KMS-11 (cell line): ENCODE measurements at regions not wholly inside any gene's neighbourhood (a gene's known extent, or its start where the extent isn't known, plus 50 kb on each side); places are given as distances from the start of the nearest gene placed in this dataset.

Source experiments
- H2AFZ ChIP-seq: fragments of 200-600 bp; sonication (generic); 2 replicates; pipeline ENCODE4 v1.6.1; 2016; ENCODE audit warnings: antibody characterized with exemption, mixed run types, low read depth
- H3K27ac ChIP-seq: fragments of 200-600 bp; sonication (generic); 2 replicates; pipeline ENCODE4 v1.6.1; 2016; ENCODE audit warnings: mild to moderate bottlenecking, mixed run types
- H3K27me3 ChIP-seq: fragments of 200-600 bp; sonication (generic); 2 replicates; pipeline ENCODE4 v1.6.1; 2017; ENCODE audit warnings: mild to moderate bottlenecking, low read depth, mixed run types, moderate library complexity; ENCODE audit not compliant: insufficient read depth
- H3K36me3 ChIP-seq: fragments of 200-600 bp; sonication (generic); 2 replicates; pipeline ENCODE4 v1.6.1; 2017; ENCODE audit warnings: mild to moderate bottlenecking, mixed run types; ENCODE audit not compliant: insufficient read depth
- H3K4me1 ChIP-seq: fragments of 200-600 bp; sonication (generic); 2 replicates; pipeline ENCODE4 v1.6.1; 2016; ENCODE audit warnings: mild to moderate bottlenecking, low read depth, mixed run types; ENCODE audit not compliant: poor library complexity, severe bottlenecking
- H3K4me2 ChIP-seq: fragments of 200-600 bp; sonication (generic); 2 replicates; pipeline ENCODE4 v1.7.0; 2016; ENCODE audit warnings: mild to moderate bottlenecking, mixed run types
- H3K4me3 ChIP-seq: fragments of 200-600 bp; sonication (generic); IDR thresholded peaks from 2 replicates; pipeline ENCODE4 v1.6.1; 2017; ENCODE audit warnings: low read depth, low read length, mixed read lengths; ENCODE audit not compliant: insufficient read depth
- H3K79me2 ChIP-seq: fragments of 200-600 bp; sonication (generic); 2 replicates; pipeline ENCODE4 v1.6.1; 2016; ENCODE audit warnings: low read depth, mixed run types; ENCODE audit not compliant: insufficient read depth
- H3K9ac ChIP-seq: fragments of 200-600 bp; sonication (generic); 2 replicates; pipeline ENCODE4 v1.6.1; 2016; ENCODE audit warnings: mild to moderate bottlenecking, mixed run types
- H4K20me1 ChIP-seq: fragments of 200-600 bp; sonication (generic); 2 replicates; pipeline ENCODE4 v1.6.1; 2016; ENCODE audit warnings: mild to moderate bottlenecking, mixed run types; ENCODE audit not compliant: insufficient read depth
- CTCF ChIP-seq: fragments of 200-600 bp; sonication (generic); conservative IDR thresholded peaks from 2 replicates; pipeline ENCODE4 v1.6.1; 2017; ENCODE audit warnings: low read depth, mild to moderate bottlenecking, antibody characterized with exemption, low read length, moderate library complexity, mixed read lengths

DNA sequence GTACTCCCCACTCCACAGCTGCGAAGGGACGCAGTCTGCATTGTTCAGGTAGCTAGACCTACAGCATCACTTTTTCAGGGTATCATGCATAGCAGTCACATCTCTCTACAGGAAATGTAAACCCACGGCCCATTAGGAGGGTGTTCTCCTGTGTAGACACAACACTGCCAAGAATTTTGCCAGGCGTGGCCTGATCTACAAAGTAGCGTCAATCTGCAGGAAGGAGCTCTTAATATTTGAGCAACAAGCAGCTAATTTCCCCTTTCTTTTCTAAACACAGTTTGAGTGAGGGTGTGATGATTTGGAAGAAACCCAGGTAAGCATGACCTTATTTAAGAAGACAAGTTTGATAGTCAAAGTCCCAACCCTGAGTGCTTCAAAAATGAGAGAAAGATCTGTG is 419.0 kb downstream of the GADD45G start:
- TF ChIP-seq CTCF: no peak
- H3K27me3 ChIP-seq: no peaks in the 10 kb centered on the region
- no peaks in the 10 kb centered on the region for H3K36me3 ChIP-seq
- H2AFZ ChIP-seq: no peak overlapping the region
- no peak overlapping the region for H3K4me3 ChIP-seq
- no peak overlapping the region for H3K4me2 ChIP-seq
- no peak overlapping the region for H3K27ac ChIP-seq
- H3K9ac ChIP-seq: no peak overlapping the region
- no peaks in the 10 kb centered on the region for H3K4me1 ChIP-seq
- no peaks in the 10 kb centered on the region for H4K20me1 ChIP-seq
- H3K79me2 ChIP-seq: no peaks in the 10 kb centered on the region

- no peak overlapping the region for H3K4me3 ChIP-seq
Observed at GRCh38 chr9:90024409-90024808, 419.6 kb downstream of the GADD45G start.

DNA sequence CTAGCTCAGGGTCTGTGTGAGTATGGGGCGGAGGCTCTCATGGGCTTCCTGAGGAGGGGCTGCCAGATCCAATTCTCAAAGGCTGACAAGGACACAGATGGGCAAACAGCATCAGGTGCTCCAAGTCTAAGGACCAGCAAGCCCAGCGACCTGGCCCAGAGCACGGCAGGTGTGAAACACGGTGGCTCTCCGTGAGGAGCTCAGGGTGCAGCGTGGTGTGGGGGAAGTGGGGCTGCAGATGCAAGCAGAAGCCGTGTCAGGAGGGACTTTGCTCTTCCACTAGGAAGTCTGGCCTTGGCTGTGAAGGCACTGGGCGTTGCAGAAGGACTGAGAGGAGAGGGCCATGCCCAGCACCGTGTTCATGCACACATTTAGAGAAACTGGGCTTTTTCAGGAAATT is 420.0 kb downstream of the GADD45G start:
- H3K27ac ChIP-seq: no peak overlapping the region
- TF ChIP-seq CTCF: no peak
- no peak overlapping the region for H3K4me3 ChIP-seq
- H3K27me3 ChIP-seq: no peaks in the 10 kb centered on the region
- no peaks in the 10 kb centered on the region for H3K79me2 ChIP-seq
- no peaks in the 10 kb centered on the region for H3K36me3 ChIP-seq
- H4K20me1 ChIP-seq: no peaks in the 10 kb centered on the region
- H2AFZ ChIP-seq: no peak overlapping the region
- H3K9ac ChIP-seq: no peak overlapping the region
- H3K4me1 ChIP-seq: no peaks in the 10 kb centered on the region
- H3K4me2 ChIP-seq: no peak overlapping the region

More at GRCh38 chr9:90024409-90024808, 419.6 kb downstream of the GADD45G start:
- Histone ChIP-seq H3K27me3 (no peaks in the 10 kb centered on the region), H3K4me1 (no peaks in the 10 kb centered on the region), H2AFZ (no peak overlapping the region), H4K20me1 (no peaks in the 10 kb centered on the region), H3K4me2 (no peak overlapping the region), H3K9ac (no peak overlapping the region), H3K27ac (no peak overlapping the region), H3K79me2 (no peaks in the 10 kb centered on the region), H3K36me3 (no peaks in the 10 kb centered on the region)
- TF ChIP-seq CTCF: no peak

- H3K27ac ChIP-seq: no peak overlapping the region
Observed at GRCh38 chr9:90025816-90026215, 421.0 kb downstream of the GADD45G start.

More at GRCh38 chr9:90025816-90026215, 421.0 kb downstream of the GADD45G start:
- Histone ChIP-seq H3K36me3 (no peaks in the 10 kb centered on the region), H3K4me3 (no peak overlapping the region), H2AFZ (no peak overlapping the region), H3K4me2 (no peak overlapping the region), H3K4me1 (no peaks in the 10 kb centered on the region), H3K9ac (no peak overlapping the region), H3K27me3 (no peaks in the 10 kb centered on the region), H4K20me1 (no peaks in the 10 kb centered on the region), H3K79me2 (no peaks in the 10 kb centered on the region)
- no peak for TF ChIP-seq CTCF
